ENCODE measurements at regions not wholly inside any gene's neighbourhood (a gene's known extent, or its start where the extent isn't known, plus 50 kb on each side); places are given as distances from the start of the nearest gene placed in this dataset.

GRCh38 chr10:4373098-4373497, 452.9 kb upstream of the AKR1E2 start:
- Histone ChIP-seq H3K4me3 (no peak overlapping the region), H3K9me3 (no peaks in the 10 kb centered on the region), H3K27me3 (no peaks in the 10 kb centered on the region), H3K27ac (no peak overlapping the region), H3K4me1 (no peaks in the 10 kb centered on the region), H3K36me3 (no peaks in the 10 kb centered on the region)
- no peak for TF ChIP-seq CTCF (IDR thresholded peaks at IDR 0.05)
- ATAC-seq, result no peak
- no peak for DNase-seq
- intact Hi-C loops (cut with DNase I), result no loop called here

- DNase-seq, result peak in 1 of 4 donors; percentile 32
- intact Hi-C loops (cut with DNase I), result no loop called here
- no peak overlapping the region for H3K27ac ChIP-seq
- ATAC-seq, result peak; percentile 61
- no peaks in the 10 kb centered on the region for H3K9me3 ChIP-seq
- H3K4me3 ChIP-seq, result no peak overlapping the region
- no peaks in the 10 kb centered on the region for H3K4me1 ChIP-seq
- H3K36me3 ChIP-seq, result no peaks in the 10 kb centered on the region
- no peak for TF ChIP-seq CTCF (IDR thresholded peaks at IDR 0.05)
- H3K27me3 ChIP-seq, result no peaks in the 10 kb centered on the region
Measured at GRCh38 chr10:4372601-4373000, 453.4 kb upstream of the AKR1E2 start.

- Histone ChIP-seq H3K27ac (no peak overlapping the region), H3K9me3 (no peaks in the 10 kb centered on the region), H3K27me3 (no peaks in the 10 kb centered on the region), H3K4me3 (no peak overlapping the region), H3K4me1 (no peaks in the 10 kb centered on the region), H3K36me3 (no peaks in the 10 kb centered on the region)
- intact Hi-C loops (cut with DNase I), result no loop called here
- no peak for TF ChIP-seq CTCF (IDR thresholded peaks at IDR 0.05)
- no peak for DNase-seq
- ATAC-seq, result no peak
Measured at GRCh38 chr10:4371691-4372295, 454.2 kb upstream of the AKR1E2 start.

- Histone ChIP-seq H3K36me3 (no peaks in the 10 kb centered on the region), H3K4me1 (no peaks in the 10 kb centered on the region), H3K27ac (no peak overlapping the region), H3K4me3 (no peak overlapping the region), H3K9me3 (no peaks in the 10 kb centered on the region), H3K27me3 (no peaks in the 10 kb centered on the region)
- DNase-seq (no peak), ATAC-seq (no peak)
- intact Hi-C loops (cut with DNase I), result no loop called here
- no peak for TF ChIP-seq CTCF (IDR thresholded peaks at IDR 0.05)
Measured at GRCh38 chr10:4370376-4370775, 455.6 kb upstream of the AKR1E2 start.

GRCh38 chr10:4361581-4361980, 464.4 kb upstream of the AKR1E2 start:
- Histone ChIP-seq H3K4me1 (no peaks in the 10 kb centered on the region), H3K36me3 (no peaks in the 10 kb centered on the region), H3K27me3 (no peaks in the 10 kb centered on the region), H3K9me3 (no peaks in the 10 kb centered on the region), H3K4me3 (no peak overlapping the region), H3K27ac (no peak overlapping the region)
- intact Hi-C loops (cut with DNase I), result no loop called here
- TF ChIP-seq CTCF (IDR thresholded peaks at IDR 0.05), result no peak
- ATAC-seq, result no peak
- no peak for DNase-seq

Data from left lung (tissue), 4 donors.